AG04450 (cell line): ENCODE measurements at regions not wholly inside any gene's neighbourhood (a gene's known extent, or its start where the extent isn't known, plus 50 kb on each side); places are given as distances from the start of the nearest gene placed in this dataset.

Experiments
- CTCF ChIA-PET: fragments of 300-600, 350-600 bp; formaldehyde crosslinking; extraction: SDS; loops from one replicate; lab custom pipeline; 2022; ENCODE audit warnings: antibody characterized with exemption, inconsistent platforms; lab: Charles Lee
- POLR2A ChIA-PET: fragments of 350-600 bp; formaldehyde crosslinking; extraction: SDS; loops from one replicate; lab custom pipeline; 2021; ENCODE audit warnings: antibody characterized with exemption, inconsistent platforms; lab: Yijun Ruan, JAX
- DNase-seq: peaks from one replicate; pipeline ENCODE4 v3.0.0-alpha.2; 2011; ENCODE audit warnings: low read depth, low spot score
- H3K27ac ChIP-seq: one replicate; pipeline ENCODE4 v1.5.1; 2012; ENCODE audit warnings: low read depth, low read length, control low read depth
- H3K27me3 ChIP-seq: one replicate; pipeline ENCODE4 v1.6.0; 2012; ENCODE audit warnings: low read length; ENCODE audit not compliant: control insufficient read depth, insufficient read depth
- H3K4me3 ChIP-seq: 2 replicates; pipeline ENCODE4 v1.5.1; 2011; ENCODE audit warnings: mild to moderate bottlenecking, low read depth, low read length, control low read depth
- H3K9me3 ChIP-seq: 2 replicates; pipeline ENCODE4 v1.5.1; 2012; ENCODE audit warnings: low read length; ENCODE audit not compliant: control insufficient read depth, insufficient read depth
- TF ChIP-seq, protein P1 (sequence below): IDR thresholded peaks from 2 replicates; pipeline ENCODE4 v1.5.1; 2011; ENCODE audit warnings: low read depth, low read length, control low read depth, inconsistent platforms

DNA sequence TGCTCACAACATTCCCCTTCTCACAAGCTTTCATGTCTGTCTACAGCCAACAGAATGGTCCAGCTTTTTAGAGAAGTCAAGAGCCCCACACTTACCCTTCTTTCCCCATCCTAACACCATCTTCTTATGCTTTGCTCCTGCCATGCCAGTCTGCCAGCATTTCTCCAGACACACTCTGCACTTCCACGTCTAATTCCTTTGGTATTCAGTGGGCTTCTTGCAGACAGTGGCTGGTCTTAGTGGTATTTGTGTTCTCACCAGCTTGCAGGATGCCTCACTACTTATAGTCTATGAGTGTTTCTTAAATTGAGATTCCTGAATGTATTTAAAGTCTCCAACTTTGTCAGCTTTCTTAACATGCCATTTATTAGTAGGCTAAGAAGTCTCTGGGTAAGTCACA is 154.4 kb downstream of the BBOX1 start:
- DNase-seq: no peak
- ChIA-PET CTCF (interaction anchor here (1.2 to 1.8 kb wide), 3 partner anchors 11 to 291 kb away, joined by 6 to 7 read pairs (median 6); no protein-coding TSS in a partner anchor), POLR2A (no interaction called here)
- no peak overlapping the region for H3K27ac ChIP-seq
- H3K4me3 ChIP-seq: no peak overlapping the region
- H3K27me3 ChIP-seq: no peaks in the 10 kb centered on the region
- TF ChIP-seq, protein P1, sequence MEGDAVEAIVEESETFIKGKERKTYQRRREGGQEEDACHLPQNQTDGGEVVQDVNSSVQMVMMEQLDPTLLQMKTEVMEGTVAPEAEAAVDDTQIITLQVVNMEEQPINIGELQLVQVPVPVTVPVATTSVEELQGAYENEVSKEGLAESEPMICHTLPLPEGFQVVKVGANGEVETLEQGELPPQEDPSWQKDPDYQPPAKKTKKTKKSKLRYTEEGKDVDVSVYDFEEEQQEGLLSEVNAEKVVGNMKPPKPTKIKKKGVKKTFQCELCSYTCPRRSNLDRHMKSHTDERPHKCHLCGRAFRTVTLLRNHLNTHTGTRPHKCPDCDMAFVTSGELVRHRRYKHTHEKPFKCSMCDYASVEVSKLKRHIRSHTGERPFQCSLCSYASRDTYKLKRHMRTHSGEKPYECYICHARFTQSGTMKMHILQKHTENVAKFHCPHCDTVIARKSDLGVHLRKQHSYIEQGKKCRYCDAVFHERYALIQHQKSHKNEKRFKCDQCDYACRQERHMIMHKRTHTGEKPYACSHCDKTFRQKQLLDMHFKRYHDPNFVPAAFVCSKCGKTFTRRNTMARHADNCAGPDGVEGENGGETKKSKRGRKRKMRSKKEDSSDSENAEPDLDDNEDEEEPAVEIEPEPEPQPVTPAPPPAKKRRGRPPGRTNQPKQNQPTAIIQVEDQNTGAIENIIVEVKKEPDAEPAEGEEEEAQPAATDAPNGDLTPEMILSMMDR: no peak
- no peaks in the 10 kb centered on the region for H3K9me3 ChIP-seq

DNA sequence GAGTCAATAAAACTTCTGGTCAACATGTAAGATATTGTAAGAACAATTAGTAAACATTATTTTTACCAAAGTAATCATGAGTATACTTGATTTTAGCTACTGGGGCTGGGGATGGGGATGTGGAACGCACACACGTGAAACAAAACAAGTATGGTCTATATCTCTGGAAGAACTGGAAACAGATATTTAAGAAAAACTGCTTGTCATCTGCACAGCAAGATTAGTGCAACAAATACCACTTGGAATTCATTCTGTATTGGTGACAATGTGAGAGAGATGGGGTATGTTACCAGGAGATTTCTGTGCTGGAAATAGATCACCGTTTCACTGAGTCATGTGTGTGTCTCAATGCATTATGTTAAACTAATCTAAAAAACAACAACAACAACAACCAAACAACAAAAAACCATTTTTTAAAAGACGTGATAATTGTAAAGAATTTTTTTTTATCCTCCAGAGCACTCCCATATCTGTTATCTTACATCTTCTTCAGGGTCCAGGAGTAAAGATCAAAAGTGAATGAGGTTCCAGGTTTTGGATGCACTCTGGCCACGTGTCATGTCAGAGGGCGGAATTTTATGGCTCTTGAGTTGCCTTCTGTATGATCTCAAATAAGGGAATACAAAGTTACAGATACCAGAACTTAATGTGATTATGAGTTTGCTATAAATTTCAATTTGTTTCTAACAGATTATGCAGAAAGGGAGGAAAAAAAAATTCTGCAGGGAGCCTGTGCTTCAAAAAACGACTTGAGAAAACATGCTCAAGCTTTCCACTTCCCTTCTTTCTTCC is 153.0 kb downstream of the BBOX1 start:
- Histone ChIP-seq H3K27ac (no peak overlapping the region), H3K4me3 (no peak overlapping the region), H3K9me3 (no peaks in the 10 kb centered on the region), H3K27me3 (peaks cover 6% of the 10 kb centered on the region)
- TF ChIP-seq, protein P1: no peak
- ChIA-PET CTCF (interaction anchor here (1.2 to 4.4 kb wide), 4 partner anchors 10 to 293 kb away, joined by 6 to 21 read pairs (median 6); no protein-coding TSS in a partner anchor), POLR2A (no interaction called here)
- no peak for DNase-seq

DNA sequence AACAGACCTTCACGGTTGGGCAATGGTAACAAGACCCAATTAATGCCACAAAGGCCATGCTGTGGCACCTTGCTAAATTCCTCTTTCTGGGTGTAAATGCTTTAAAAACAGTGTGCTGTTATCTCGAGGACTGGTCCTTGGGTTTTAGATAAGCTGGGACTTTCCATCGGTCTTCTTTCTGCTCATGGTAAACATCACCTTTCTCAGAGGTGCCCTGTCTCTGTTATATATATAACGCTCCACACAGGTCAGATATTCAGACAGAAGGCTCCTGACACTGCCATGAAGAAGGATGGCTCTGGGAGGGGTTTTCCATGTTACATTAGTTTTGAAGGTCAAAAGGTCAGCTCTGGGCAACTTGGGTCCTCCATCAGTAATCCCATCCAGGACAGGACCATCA is 151.6 kb downstream of the BBOX1 start:
- ChIA-PET POLR2A (no interaction called here), CTCF (interaction anchor here (0.5 to 4.4 kb wide), 3 partner anchors 9 to 294 kb away, joined by 6 to 21 read pairs (median 6); no protein-coding TSS in a partner anchor)
- no peaks in the 10 kb centered on the region for H3K9me3 ChIP-seq
- no peak overlapping the region for H3K27ac ChIP-seq
- no peak for DNase-seq
- H3K27me3 ChIP-seq: peaks cover 16% of the 10 kb centered on the region
- TF ChIP-seq, protein P1: no peak
- H3K4me3 ChIP-seq: no peak overlapping the region

DNA sequence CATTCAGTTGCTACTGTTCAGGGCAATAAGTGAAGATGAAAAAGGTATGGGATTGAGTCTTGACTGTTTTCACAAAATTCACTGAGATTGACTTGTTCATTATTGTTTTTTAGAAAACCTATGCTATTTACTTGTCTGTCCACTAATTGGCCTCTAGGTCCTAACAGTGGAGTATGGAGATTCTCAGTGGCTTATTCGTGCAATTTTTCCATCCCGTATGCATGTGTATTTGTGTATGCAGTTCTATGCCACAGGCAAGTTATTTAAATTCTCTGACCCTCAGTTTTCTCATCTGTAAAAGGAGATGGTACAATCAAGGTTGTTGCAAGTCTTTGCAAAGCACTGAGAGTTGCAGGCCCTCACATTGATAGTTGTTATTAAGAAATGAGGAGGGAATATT is 151.0 kb downstream of the BBOX1 start:
- no peak overlapping the region for H3K27ac ChIP-seq
- ChIA-PET POLR2A (no interaction called here), CTCF (interaction anchor here (0.8 to 4.4 kb wide), 3 partner anchors 33 to 294 kb away, joined by 3 to 21 read pairs (median 3); no protein-coding TSS in a partner anchor)
- TF ChIP-seq, protein P1: no peak
- no peak for DNase-seq
- H3K9me3 ChIP-seq: no peaks in the 10 kb centered on the region
- H3K4me3 ChIP-seq: no peak overlapping the region
- peaks cover 18% of the 10 kb centered on the region for H3K27me3 ChIP-seq

DNA sequence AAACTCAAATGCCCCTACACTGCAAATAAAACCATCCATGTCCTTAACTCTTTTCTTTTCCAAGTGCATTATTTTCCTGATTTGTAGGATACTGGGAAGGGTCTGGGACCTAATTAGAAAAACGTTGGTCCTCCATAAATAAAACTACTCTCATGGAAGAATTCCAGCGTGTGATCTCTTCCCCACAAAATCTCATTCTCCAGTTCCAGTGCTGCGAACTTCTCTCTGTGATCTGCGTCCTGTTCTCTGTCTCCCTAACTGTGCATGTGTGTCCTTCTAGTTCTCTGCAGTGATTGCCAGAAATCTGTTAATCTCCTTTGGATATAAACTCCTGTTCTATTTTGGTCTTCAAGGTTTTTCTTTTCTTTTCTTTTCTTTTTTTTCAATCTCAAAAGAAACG is 148.1 kb downstream of the BBOX1 start:
- TF ChIP-seq, protein P1: no peak

More for the DNA sequence above, 148.1 kb downstream of the BBOX1 start:
- ChIA-PET POLR2A (no interaction called here), CTCF (no interaction called here)
- DNase-seq: no peak
- H3K27me3 ChIP-seq: peaks cover 18% of the 10 kb centered on the region
- H3K27ac ChIP-seq: no peak overlapping the region
- H3K4me3 ChIP-seq: no peak overlapping the region
- no peaks in the 10 kb centered on the region for H3K9me3 ChIP-seq
